GM12872 (cell line): ENCODE measurements at regions not wholly inside any gene's neighbourhood (a gene's known extent, or its start where the extent isn't known, plus 50 kb on each side); places are given as distances from the start of the nearest gene placed in this dataset.

Experiments used
- TF ChIP-seq, protein P1 (sequence below): IDR thresholded peaks from 3 replicates; pipeline ENCODE4 v1.5.1; 2011; ENCODE audit warnings: low read depth, mild to moderate bottlenecking, low read length, moderate library complexity; ENCODE audit not compliant: insufficient read depth

DNA sequence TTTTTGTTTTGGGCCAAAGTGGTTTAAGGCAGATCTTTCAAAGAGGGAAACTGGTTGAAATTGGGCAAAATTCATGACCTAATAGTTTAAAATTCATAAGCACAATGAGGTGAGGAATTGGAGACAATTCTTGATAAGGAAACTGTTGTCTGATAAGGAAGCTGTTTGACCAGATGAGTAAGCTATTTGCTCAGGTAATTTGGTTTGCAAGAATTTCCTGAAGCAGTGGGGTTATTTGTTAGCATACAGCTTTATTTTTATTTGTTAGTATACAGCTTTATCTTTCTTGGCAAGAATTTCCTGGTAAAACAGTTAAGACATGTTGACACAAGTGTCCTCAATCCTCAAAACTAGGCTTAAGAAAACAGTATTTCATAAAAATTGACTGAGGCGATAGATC lies 559.0 kb downstream of the GALC start:
- TF ChIP-seq, protein P1, sequence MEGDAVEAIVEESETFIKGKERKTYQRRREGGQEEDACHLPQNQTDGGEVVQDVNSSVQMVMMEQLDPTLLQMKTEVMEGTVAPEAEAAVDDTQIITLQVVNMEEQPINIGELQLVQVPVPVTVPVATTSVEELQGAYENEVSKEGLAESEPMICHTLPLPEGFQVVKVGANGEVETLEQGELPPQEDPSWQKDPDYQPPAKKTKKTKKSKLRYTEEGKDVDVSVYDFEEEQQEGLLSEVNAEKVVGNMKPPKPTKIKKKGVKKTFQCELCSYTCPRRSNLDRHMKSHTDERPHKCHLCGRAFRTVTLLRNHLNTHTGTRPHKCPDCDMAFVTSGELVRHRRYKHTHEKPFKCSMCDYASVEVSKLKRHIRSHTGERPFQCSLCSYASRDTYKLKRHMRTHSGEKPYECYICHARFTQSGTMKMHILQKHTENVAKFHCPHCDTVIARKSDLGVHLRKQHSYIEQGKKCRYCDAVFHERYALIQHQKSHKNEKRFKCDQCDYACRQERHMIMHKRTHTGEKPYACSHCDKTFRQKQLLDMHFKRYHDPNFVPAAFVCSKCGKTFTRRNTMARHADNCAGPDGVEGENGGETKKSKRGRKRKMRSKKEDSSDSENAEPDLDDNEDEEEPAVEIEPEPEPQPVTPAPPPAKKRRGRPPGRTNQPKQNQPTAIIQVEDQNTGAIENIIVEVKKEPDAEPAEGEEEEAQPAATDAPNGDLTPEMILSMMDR, result no peak

DNA sequence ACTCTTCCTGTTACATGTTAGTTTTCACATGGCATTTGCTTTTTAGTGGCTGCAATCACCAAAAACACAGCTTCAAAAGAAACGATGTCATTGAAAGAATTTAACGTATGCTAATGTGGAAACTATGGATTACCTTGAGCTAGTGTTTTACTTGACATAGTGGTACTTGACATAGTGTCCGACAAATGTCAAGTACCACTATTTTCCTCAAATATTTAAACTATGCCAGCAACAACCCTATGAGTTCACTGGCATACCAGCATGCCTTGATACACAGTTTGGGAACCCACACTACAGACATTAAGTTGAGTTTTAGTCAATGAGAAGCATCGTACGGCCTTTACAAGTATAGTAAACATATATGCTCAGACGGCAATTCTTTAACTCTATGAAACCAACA lies 560.3 kb downstream of the GALC start:
- TF ChIP-seq, protein P1, result no peak

DNA sequence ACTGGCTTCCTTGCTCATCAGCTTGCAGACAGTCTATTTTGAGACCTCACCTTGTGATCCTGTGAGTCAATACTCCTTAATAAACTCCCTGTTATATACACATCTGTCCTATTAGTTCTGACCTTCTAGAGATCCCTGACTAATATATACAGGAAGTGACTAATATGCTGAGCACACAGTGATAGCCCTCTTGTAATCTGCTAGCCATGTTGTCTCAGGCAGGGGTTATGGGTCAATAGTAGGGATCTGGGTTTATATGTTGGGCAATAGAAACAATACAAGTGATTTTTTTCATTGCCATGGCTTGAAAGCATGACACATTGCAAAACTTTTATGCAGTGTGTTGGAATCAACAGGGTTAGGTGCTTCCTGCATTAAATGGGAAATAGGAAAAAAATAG lies 562.2 kb downstream of the GALC start:
- TF ChIP-seq, protein P1, result no peak

DNA sequence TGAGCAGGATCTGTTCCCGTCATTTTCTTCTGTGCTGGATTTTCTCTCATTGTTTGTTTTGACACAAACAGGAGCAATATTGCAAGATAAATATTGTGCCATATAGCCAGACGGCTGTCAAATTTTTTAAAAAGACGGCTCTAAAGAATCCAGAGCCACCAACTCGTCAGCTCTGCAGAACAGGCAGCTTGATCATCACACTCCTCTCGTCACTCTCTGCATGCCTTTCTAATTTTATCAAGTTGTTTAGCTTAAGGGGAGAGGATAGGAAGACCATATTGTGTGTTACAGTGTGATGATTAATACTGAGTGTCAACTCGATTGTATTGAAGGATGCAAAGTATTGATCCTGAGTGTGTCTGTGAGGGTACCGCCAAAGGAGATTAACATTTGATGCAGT lies 562.8 kb downstream of the GALC start:
- TF ChIP-seq, protein P1, result no peak

DNA sequence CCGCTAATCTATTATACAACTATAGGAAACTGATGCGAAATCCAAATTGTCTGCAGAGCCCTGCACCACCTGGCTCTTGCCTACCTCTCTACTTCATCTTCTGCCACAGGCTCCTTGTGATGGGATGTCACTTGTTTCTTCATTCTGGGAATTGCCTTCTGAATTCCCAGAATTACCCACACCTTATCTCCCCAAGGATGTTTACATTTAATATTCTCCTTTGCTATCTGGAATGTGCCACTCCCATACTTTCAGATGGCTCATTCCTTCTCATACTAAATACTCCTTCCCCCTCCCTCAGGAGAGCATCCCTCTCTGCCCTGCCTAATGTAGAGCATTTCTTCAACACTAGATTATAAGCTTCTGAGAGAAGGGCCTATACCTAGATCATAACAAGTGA lies 573.1 kb downstream of the GALC start:
- TF ChIP-seq, protein P1, result no peak

DNA sequence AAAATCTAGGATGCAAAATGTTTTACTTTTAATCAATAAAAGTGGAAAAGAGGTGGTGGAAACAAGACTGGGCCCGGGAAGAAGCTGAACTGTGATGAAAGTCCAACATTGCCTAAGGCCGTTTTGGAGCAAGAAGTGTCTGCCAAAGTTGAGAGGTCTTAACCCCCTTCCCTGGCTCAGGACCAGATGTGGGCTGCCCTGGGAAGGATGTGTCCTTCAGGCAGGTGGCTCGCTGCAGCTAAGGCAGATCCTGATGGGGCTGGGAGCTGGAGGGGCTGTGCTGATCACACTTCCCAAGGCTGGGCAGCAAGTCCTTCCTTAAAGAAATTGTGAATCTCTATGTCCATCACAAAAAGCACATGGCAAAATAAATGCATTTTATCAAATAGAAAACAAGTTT lies 581.6 kb downstream of the GALC start:
- TF ChIP-seq, protein P1, result no peak

DNA sequence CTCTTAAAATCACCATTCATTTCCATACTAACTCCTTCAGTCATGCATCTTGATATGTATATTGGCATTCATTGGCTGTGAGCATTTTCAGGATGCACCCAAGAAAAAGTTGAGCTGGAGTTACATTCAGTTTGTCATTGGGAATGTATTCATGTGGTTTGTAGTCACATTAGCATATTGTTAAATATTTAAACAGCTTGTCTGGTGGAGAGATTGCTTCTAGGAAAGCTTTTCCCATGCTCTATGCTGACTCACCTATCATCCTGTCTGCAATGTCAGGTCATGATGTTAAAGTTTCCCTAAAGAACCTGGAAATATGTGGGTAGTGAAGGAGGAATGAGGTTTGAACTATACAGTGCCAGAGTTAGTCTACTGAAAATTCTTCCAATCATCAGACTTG lies 583.6 kb downstream of the GALC start:
- TF ChIP-seq, protein P1, result no peak

DNA sequence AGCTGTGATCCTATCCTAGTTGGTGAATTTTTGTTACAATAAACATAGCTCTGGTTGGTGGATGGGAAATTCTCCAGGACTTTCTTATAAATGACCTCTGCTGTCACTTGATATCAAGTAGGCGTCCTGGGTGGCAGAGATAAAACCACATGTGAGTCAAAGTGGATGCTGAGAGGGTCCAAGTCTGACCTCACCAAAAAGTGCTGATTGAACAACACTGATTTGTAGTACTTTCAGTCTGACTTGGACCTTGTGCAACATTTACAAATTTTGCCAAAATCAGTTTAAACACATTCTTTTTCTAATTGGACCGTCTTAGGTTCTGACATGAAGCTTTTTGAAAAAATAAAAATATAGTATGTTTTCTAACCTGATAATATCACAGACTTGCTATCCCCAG lies 585.6 kb downstream of the GALC start:
- TF ChIP-seq, protein P1, result no peak
